Omental fat pad (tissue), 3 donors: ENCODE measurements at regions not wholly inside any gene's neighbourhood (a gene's known extent, or its start where the extent isn't known, plus 50 kb on each side); places are given as distances from the start of the nearest gene placed in this dataset.

Source experiments
- ATAC-seq: fragments of 150-250 bp; one replicate; pipeline ENCODE4 v1.9.1; 2016; ENCODE audit warnings: mild to moderate bottlenecking, moderate library complexity; ENCODE audit not compliant: low FRiP score
- DNase-seq: peaks from one replicate; pipeline ENCODE4 v3.0.0-alpha.2; 2019; ENCODE audit warnings: low spot score
- CTCF ChIP-seq, 3 donors: fragments of 450-650 bp; IDR thresholded peaks; one replicate each; pipeline ENCODE4 v1.5.1; 2016 to 2017; ENCODE audit warnings: antibody characterized with exemption in 3 of 3, mild to moderate bottlenecking in 3 of 3, moderate library complexity in 2 of 3

- ATAC-seq: no peak
- TF ChIP-seq CTCF (IDR thresholded peaks at IDR 0.05): no peak
- no peak for DNase-seq
Measured at GRCh38 chr18:1559563-1559962, 654.9 kb downstream of the ADCYAP1 start.

- no peak for TF ChIP-seq CTCF (IDR thresholded peaks at IDR 0.05)
- no peak for DNase-seq
- ATAC-seq: no peak
Measured at GRCh38 chr18:1564793-1565192, 660.1 kb downstream of the ADCYAP1 start.

- DNase-seq: no peak
- TF ChIP-seq CTCF (IDR thresholded peaks at IDR 0.05): no peak
- no peak for ATAC-seq
Measured at GRCh38 chr18:1571206-1571605, 666.5 kb downstream of the ADCYAP1 start.

- TF ChIP-seq CTCF (IDR thresholded peaks at IDR 0.05): no peak
- ATAC-seq: no peak
- no peak for DNase-seq
Measured at GRCh38 chr18:1573732-1574131, 669.1 kb downstream of the ADCYAP1 start.

GRCh38 chr18:1575084-1575483, 670.4 kb downstream of the ADCYAP1 start:
- ATAC-seq (no peak), DNase-seq (no peak)
- TF ChIP-seq CTCF (IDR thresholded peaks at IDR 0.05): no peak

- TF ChIP-seq CTCF (IDR thresholded peaks at IDR 0.05): no peak
- DNase-seq (no peak), ATAC-seq (no peak)
Measured at GRCh38 chr18:1578505-1578904, 673.8 kb downstream of the ADCYAP1 start.

GRCh38 chr18:1581581-1581980, 676.9 kb downstream of the ADCYAP1 start:
- no peak for ATAC-seq
- DNase-seq: no peak
- TF ChIP-seq CTCF (IDR thresholded peaks at IDR 0.05): no peak
